Loucy (cell line): ENCODE measurements at regions not wholly inside any gene's neighbourhood (a gene's known extent, or its start where the extent isn't known, plus 50 kb on each side); places are given as distances from the start of the nearest gene placed in this dataset.

ENCODE experiments used
- H2AFZ ChIP-seq: fragments of 200-600 bp; sonication (generic); 2 replicates; pipeline ENCODE4 v1.6.0; 2016; ENCODE audit warnings: antibody characterized with exemption, mild to moderate bottlenecking, low read length, moderate library complexity
- H3F3A ChIP-seq: fragments of 200-600 bp; 2 replicates; pipeline ENCODE4 v1.6.0; 2016; ENCODE audit warnings: antibody characterized with exemption, low read depth, mild to moderate bottlenecking
- H3K27me3 ChIP-seq: fragments of 200-600 bp; sonication (generic); 2 replicates; pipeline ENCODE4 v1.6.1; 2014; ENCODE audit warnings: low read length, mild to moderate bottlenecking; ENCODE audit not compliant: insufficient read depth, poor library complexity, severe bottlenecking
- H3K36me3 ChIP-seq: fragments of 200-600 bp; sonication (generic); 2 replicates; pipeline ENCODE4 v1.6.1; 2016; ENCODE audit warnings: low read length; ENCODE audit not compliant: insufficient read depth
- H3K4me1 ChIP-seq: fragments of 200-600 bp; sonication (generic); 2 replicates; pipeline ENCODE4 v1.5.1; 2014; ENCODE audit warnings: low read length, mild to moderate bottlenecking; ENCODE audit not compliant: insufficient read depth, poor library complexity, severe bottlenecking
- H3K4me2 ChIP-seq: fragments of 200-600 bp; sonication (generic); 2 replicates; pipeline ENCODE4 v1.6.0; 2014; ENCODE audit warnings: antibody characterized with exemption, low read length, low read depth, mild to moderate bottlenecking; ENCODE audit not compliant: poor library complexity, severe bottlenecking
- H3K4me3 ChIP-seq: fragments of 200-600 bp; sonication (generic); 2 replicates; pipeline ENCODE4 v1.5.1; 2014; ENCODE audit warnings: low read length, mild to moderate bottlenecking, mixed read lengths; ENCODE audit not compliant: poor library complexity, severe bottlenecking
- H3K79me2 ChIP-seq: fragments of 200-600 bp; sonication (generic); 2 replicates; pipeline ENCODE4 v1.6.1; 2014; ENCODE audit warnings: low read length; ENCODE audit not compliant: insufficient read depth
- H3K9ac ChIP-seq: fragments of 200-600 bp; sonication (generic); 2 replicates; pipeline ENCODE4 v1.6.0; 2014; ENCODE audit warnings: mild to moderate bottlenecking, low read depth, low read length, moderate library complexity; ENCODE audit not compliant: poor library complexity, severe bottlenecking
- H3K9me2 ChIP-seq: fragments of 200-600 bp; sonication (generic); replicated peaks from 2 replicates; pipeline ENCODE4 v1.6.1; 2016; ENCODE audit warnings: low read depth, low read length, mixed read lengths
- H3K9me3 ChIP-seq: fragments of 200-600 bp; sonication (generic); 2 replicates; pipeline ENCODE4 v1.6.1; 2014; ENCODE audit warnings: mild to moderate bottlenecking, antibody characterized with exemption, low read length, low read depth; ENCODE audit not compliant: insufficient read depth
- H4K20me1 ChIP-seq: fragments of 200-600 bp; sonication (generic); 2 replicates; pipeline ENCODE4 v1.6.0; 2014; ENCODE audit warnings: antibody characterized with exemption, low read length, mild to moderate bottlenecking; ENCODE audit not compliant: insufficient read depth, poor library complexity, severe bottlenecking
- CTCF ChIP-seq: fragments of 200-600 bp; sonication (generic); conservative IDR thresholded peaks from 2 replicates; pipeline ENCODE4 v1.5.1; 2014; ENCODE audit warnings: mild to moderate bottlenecking, antibody characterized with exemption, low read length
- EZH2phosphoT487 ChIP-seq: fragments of 200-600 bp; IDR thresholded peaks from 2 replicates; pipeline ENCODE4 v1.6.1; 2018; ENCODE audit warnings: antibody characterized with exemption, mild to moderate bottlenecking, moderate library complexity, borderline replicate concordance

GRCh38 chr2:74744731-74745515 is 89.0 kb upstream of the HK2 start:
- no peaks in the 10 kb centered on the region for H3K79me2 ChIP-seq
- no peaks in the 10 kb centered on the region for H3K27me3 ChIP-seq
- H3K4me3 ChIP-seq: no peak overlapping the region
- H2AFZ ChIP-seq: no peak overlapping the region
- H3F3A ChIP-seq: no peaks in the 10 kb centered on the region
- H3K4me2 ChIP-seq: no peak overlapping the region
- H4K20me1 ChIP-seq: no peaks in the 10 kb centered on the region
- no peaks in the 10 kb centered on the region for H3K9me3 ChIP-seq
- no peaks in the 10 kb centered on the region for H3K4me1 ChIP-seq
- TF ChIP-seq CTCF: no peak
- TF ChIP-seq EZH2phosphoT487: no peak
- H3K9me2 ChIP-seq: no peaks in the 10 kb centered on the region
- H3K9ac ChIP-seq: no peak overlapping the region
- no peaks in the 10 kb centered on the region for H3K36me3 ChIP-seq

GRCh38 chr2:74745766-74746165 is 88.2 kb upstream of the HK2 start:
- H3K36me3 ChIP-seq: no peaks in the 10 kb centered on the region
- no peaks in the 10 kb centered on the region for H4K20me1 ChIP-seq
- H3K9me3 ChIP-seq: no peaks in the 10 kb centered on the region
- H3F3A ChIP-seq: no peaks in the 10 kb centered on the region
- no peaks in the 10 kb centered on the region for H3K79me2 ChIP-seq
- no peak overlapping the region for H3K4me3 ChIP-seq
- no peaks in the 10 kb centered on the region for H3K9me2 ChIP-seq
- H3K4me1 ChIP-seq: no peaks in the 10 kb centered on the region
- H3K27me3 ChIP-seq: no peaks in the 10 kb centered on the region
- H2AFZ ChIP-seq: no peak overlapping the region
- H3K4me2 ChIP-seq: no peak overlapping the region
- H3K9ac ChIP-seq: no peak overlapping the region
- TF ChIP-seq CTCF: no peak
- no peak for TF ChIP-seq EZH2phosphoT487

- Histone ChIP-seq H3K4me1 (no peaks in the 10 kb centered on the region), H3K9me3 (no peaks in the 10 kb centered on the region), H2AFZ (no peak overlapping the region), H4K20me1 (no peaks in the 10 kb centered on the region), H3K9me2 (no peaks in the 10 kb centered on the region), H3K27me3 (no peaks in the 10 kb centered on the region), H3K4me3 (no peak overlapping the region), H3K4me2 (no peak overlapping the region), H3K79me2 (no peaks in the 10 kb centered on the region), H3K9ac (no peak overlapping the region), H3K36me3 (no peaks in the 10 kb centered on the region), H3F3A (no peaks in the 10 kb centered on the region)
- TF ChIP-seq EZH2phosphoT487: no peak
- TF ChIP-seq CTCF: no peak
Observed at GRCh38 chr2:74746480-74746879, 87.4 kb upstream of the HK2 start.
